Nephron progenitor cell (in vitro differentiated cells): ENCODE measurements at regions not wholly inside any gene's neighbourhood (a gene's known extent, or its start where the extent isn't known, plus 50 kb on each side); places are given as distances from the start of the nearest gene placed in this dataset.

ENCODE experiments used
- DNase-seq: peaks from one replicate; pipeline ENCODE4 v3.0.0; 2021
- H3K27ac Mint-ChIP-seq: 2 replicates; pipeline ENCODE4 v1.8.0; 2021; ENCODE audit warnings: mild to moderate bottlenecking, moderate library complexity, mixed read lengths
- H3K27me3 Mint-ChIP-seq: 2 replicates; pipeline ENCODE4 v1.8.0; 2021; ENCODE audit warnings: mild to moderate bottlenecking, low read depth, mixed read lengths; ENCODE audit not compliant: poor library complexity
- H3K36me3 Mint-ChIP-seq: 2 replicates; pipeline ENCODE4 v1.8.0; 2021; ENCODE audit warnings: low read depth, mixed read lengths
- H3K4me1 Mint-ChIP-seq: 2 replicates; pipeline ENCODE4 v1.8.0; 2021; ENCODE audit warnings: mixed read lengths
- H3K4me3 Mint-ChIP-seq: 2 replicates; pipeline ENCODE4 v1.8.0; 2021; ENCODE audit warnings: mild to moderate bottlenecking, moderate library complexity, mixed read lengths
- H3K9me3 Mint-ChIP-seq: 2 replicates; pipeline ENCODE4 v1.8.0; 2021; ENCODE audit warnings: mild to moderate bottlenecking, moderate library complexity, mixed read lengths
- CTCF ChIP-seq: fragments of 200-600 bp; sonication (generic); IDR thresholded peaks from 2 replicates; pipeline ENCODE4 v1.5.0; 2021; ENCODE audit warnings: antibody characterized with exemption

DNA sequence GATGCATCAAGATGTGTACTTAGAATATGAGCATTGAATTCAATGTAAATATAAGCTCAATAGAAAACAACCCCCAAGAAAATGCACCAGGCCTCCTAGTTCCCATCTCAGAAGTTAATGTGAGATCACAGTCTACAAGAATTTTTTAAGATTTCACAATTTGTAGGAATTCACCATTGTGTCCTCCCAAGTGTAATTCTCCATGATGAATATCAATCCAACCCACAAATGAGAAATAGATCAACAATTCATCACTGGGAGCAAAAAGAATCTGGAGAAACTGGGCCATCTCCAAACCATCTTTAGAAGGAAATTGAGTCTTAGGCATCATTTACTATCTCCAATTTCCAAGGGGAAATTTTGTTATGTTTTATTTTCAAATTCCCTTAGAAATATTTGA lies 310.5 kb upstream of the GOT2 start:
- DNase-seq: no peak
- Mint-ChIP-seq H3K27ac (no peak overlapping the region), H3K9me3 (no peaks in the 10 kb centered on the region), H3K4me1 (peaks cover 8% of the 10 kb centered on the region), H3K4me3 (no peak overlapping the region), H3K36me3 (no peaks in the 10 kb centered on the region), H3K27me3 (peaks cover 9% of the 10 kb centered on the region)
- TF ChIP-seq CTCF: no peak

GRCh38 chr16:59042301-59042700 lies 308.2 kb upstream of the GOT2 start:
- TF ChIP-seq CTCF: no peak
- no peak overlapping the region for H3K27ac Mint-ChIP-seq
- no peaks in the 10 kb centered on the region for H3K36me3 Mint-ChIP-seq
- H3K9me3 Mint-ChIP-seq: no peaks in the 10 kb centered on the region
- peaks cover 10% of the 10 kb centered on the region for H3K27me3 Mint-ChIP-seq
- H3K4me3 Mint-ChIP-seq: no peak overlapping the region
- no peak for DNase-seq
- H3K4me1 Mint-ChIP-seq: peaks cover 6% of the 10 kb centered on the region

GRCh38 chr16:59039066-59039720 lies 305.1 kb upstream of the GOT2 start:
- peaks cover 11% of the 10 kb centered on the region for H3K27me3 Mint-ChIP-seq
- H3K9me3 Mint-ChIP-seq: peaks cover 4% of the 10 kb centered on the region
- H3K36me3 Mint-ChIP-seq: no peaks in the 10 kb centered on the region
- no peak for DNase-seq
- no peak overlapping the region for H3K4me3 Mint-ChIP-seq
- no peak overlapping the region for H3K27ac Mint-ChIP-seq
- peaks cover 6% of the 10 kb centered on the region for H3K4me1 Mint-ChIP-seq
- no peak for TF ChIP-seq CTCF

DNA sequence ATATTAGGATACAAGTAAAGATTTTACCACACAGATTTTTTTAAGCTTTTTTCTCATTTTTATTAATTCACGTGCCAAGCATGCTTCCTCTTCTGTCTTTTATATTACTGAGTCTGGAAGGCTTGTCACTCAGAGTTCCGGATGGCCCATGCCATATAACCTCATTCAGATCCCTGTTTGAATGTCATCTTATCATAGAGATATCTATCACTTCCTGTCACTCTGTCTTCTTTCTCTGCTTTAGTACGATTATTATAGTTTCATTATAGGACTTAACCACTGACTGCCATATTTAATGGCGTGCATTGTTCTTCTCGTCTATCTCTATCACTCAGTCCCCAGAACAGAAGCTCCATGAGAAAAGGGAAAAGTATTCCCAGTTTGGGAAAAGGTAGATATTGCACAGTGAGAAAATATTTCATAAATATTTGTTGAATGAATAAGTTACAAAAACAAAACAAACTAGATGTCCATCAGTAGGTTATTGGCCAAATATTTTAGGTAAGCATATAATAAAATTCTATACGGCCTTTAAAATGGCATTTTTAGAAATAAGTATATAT lies 296.9 kb upstream of the GOT2 start:
- Mint-ChIP-seq H3K4me3 (no peak overlapping the region), H3K4me1 (no peaks in the 10 kb centered on the region), H3K9me3 (peaks cover 4% of the 10 kb centered on the region), H3K27me3 (no peaks in the 10 kb centered on the region), H3K27ac (no peak overlapping the region), H3K36me3 (no peaks in the 10 kb centered on the region)
- no peak for TF ChIP-seq CTCF
- DNase-seq: no peak

GRCh38 chr16:59021751-59022150 lies 287.6 kb upstream of the GOT2 start:
- Mint-ChIP-seq H3K4me3 (no peak overlapping the region), H3K4me1 (no peaks in the 10 kb centered on the region), H3K27me3 (no peaks in the 10 kb centered on the region), H3K36me3 (no peaks in the 10 kb centered on the region), H3K9me3 (peaks cover 3% of the 10 kb centered on the region), H3K27ac (peak overlapping the region; percentile 17)
- no peak for DNase-seq
- no peak for TF ChIP-seq CTCF

DNA sequence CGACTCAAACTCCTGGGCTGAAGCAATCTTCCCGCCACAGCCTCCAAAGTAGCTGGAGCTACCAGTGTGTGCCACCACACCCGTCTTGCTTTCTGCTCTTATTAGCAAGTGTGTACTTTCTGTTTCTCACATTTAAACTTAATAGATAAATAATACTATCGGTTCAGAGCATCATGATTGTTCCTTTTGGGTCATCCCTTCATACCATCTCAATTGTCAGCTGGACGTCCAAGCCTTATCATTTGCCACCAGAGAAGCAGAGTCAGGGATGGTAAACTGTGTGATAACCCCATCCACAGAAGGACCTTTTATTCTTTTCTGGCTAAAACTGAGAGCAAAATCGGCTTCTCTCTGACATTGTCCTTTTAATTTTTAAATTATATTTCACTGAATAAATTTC lies 279.8 kb upstream of the GOT2 start:
- H3K4me1 Mint-ChIP-seq: no peaks in the 10 kb centered on the region
- H3K27ac Mint-ChIP-seq: no peak overlapping the region
- TF ChIP-seq CTCF: no peak
- H3K4me3 Mint-ChIP-seq: no peak overlapping the region
- H3K36me3 Mint-ChIP-seq: no peaks in the 10 kb centered on the region
- no peak for DNase-seq
- peaks cover 5% of the 10 kb centered on the region for H3K27me3 Mint-ChIP-seq
- peaks cover 3% of the 10 kb centered on the region for H3K9me3 Mint-ChIP-seq
